Fibroblast of lung (primary cell): ENCODE measurements at regions not wholly inside any gene's neighbourhood (a gene's known extent, or its start where the extent isn't known, plus 50 kb on each side); places are given as distances from the start of the nearest gene placed in this dataset.

Experiments
- EZH2 ChIP-seq: IDR thresholded peaks from 2 replicates; pipeline ENCODE4 v1.5.1; 2012; ENCODE audit warnings: low read length, control low read depth, mild to moderate bottlenecking; ENCODE audit errors: missing control alignments
- TF ChIP-seq, protein P1 (sequence below), 2 donors: IDR thresholded peaks in 1 of 2; conservative IDR thresholded peaks in 1 of 2; 1 replicate in 1 of 2; 2 replicates in 1 of 2; pipeline ENCODE4 v1.5.1; 2011 to 2012; ENCODE audit warnings: low read length in 2 of 2, control low read depth in 1 of 2, inconsistent platforms in 1 of 2, low read depth in 1 of 2, mild to moderate bottlenecking in 1 of 2

- TF ChIP-seq, protein P1, sequence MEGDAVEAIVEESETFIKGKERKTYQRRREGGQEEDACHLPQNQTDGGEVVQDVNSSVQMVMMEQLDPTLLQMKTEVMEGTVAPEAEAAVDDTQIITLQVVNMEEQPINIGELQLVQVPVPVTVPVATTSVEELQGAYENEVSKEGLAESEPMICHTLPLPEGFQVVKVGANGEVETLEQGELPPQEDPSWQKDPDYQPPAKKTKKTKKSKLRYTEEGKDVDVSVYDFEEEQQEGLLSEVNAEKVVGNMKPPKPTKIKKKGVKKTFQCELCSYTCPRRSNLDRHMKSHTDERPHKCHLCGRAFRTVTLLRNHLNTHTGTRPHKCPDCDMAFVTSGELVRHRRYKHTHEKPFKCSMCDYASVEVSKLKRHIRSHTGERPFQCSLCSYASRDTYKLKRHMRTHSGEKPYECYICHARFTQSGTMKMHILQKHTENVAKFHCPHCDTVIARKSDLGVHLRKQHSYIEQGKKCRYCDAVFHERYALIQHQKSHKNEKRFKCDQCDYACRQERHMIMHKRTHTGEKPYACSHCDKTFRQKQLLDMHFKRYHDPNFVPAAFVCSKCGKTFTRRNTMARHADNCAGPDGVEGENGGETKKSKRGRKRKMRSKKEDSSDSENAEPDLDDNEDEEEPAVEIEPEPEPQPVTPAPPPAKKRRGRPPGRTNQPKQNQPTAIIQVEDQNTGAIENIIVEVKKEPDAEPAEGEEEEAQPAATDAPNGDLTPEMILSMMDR (conservative IDR thresholded peaks at IDR 0.05 in 1 of 2, IDR thresholded peaks at IDR 0.05 in 1 of 2; ENCODE audit: low read depth in 1 of 2, low read length in 2 of 2) = no peak
- no peak for TF ChIP-seq EZH2
Measured at GRCh38 chr5:52707616-52708015, 80.1 kb upstream of the ITGA1 start.
